Adipocyte (in vitro differentiated cells): ENCODE measurements at regions not wholly inside any gene's neighbourhood (a gene's known extent, or its start where the extent isn't known, plus 50 kb on each side); places are given as distances from the start of the nearest gene placed in this dataset.

Experiments used
- DNase-seq: peaks from one replicate; pipeline ENCODE4 v3.0.0-alpha.2; 2015; ENCODE audit warnings: low read depth
- H3K27me3 ChIP-seq: replicated peaks from 2 replicates; pipeline ENCODE4 v1.7.0; 2013; ENCODE audit warnings: mild to moderate bottlenecking, low read length, moderate library complexity; ENCODE audit not compliant: control insufficient read depth, insufficient read depth
- H3K36me3 ChIP-seq: 2 replicates; pipeline ENCODE4 v1.7.0; 2013; ENCODE audit warnings: low read length, mild to moderate bottlenecking, moderate library complexity; ENCODE audit not compliant: control insufficient read depth, insufficient read depth, severe bottlenecking
- H3K4me1 ChIP-seq: 2 replicates; pipeline ENCODE4 v1.7.0; 2013; ENCODE audit warnings: mild to moderate bottlenecking, low read length, moderate library complexity; ENCODE audit not compliant: control insufficient read depth, insufficient read depth
- H3K4me3 ChIP-seq: 2 replicates; pipeline ENCODE4 v1.7.0; 2013; ENCODE audit warnings: mild to moderate bottlenecking, low read length, moderate library complexity
- H3K9ac ChIP-seq: 2 replicates; pipeline ENCODE4 v1.7.0; 2013; ENCODE audit warnings: mild to moderate bottlenecking, low read length, moderate library complexity
- H3K9me3 ChIP-seq: 2 replicates; pipeline ENCODE4 v1.7.0; 2013; ENCODE audit warnings: mild to moderate bottlenecking, low read length, moderate library complexity; ENCODE audit not compliant: control insufficient read depth

GRCh38 chr20:5492937-5493336 lies 117.9 kb downstream of the GPCPD1 start:
- H3K27me3 ChIP-seq = peaks cover 14% of the 10 kb centered on the region
- no peaks in the 10 kb centered on the region for H3K9me3 ChIP-seq
- no peak overlapping the region for H3K9ac ChIP-seq
- DNase-seq = no peak
- no peaks in the 10 kb centered on the region for H3K4me1 ChIP-seq
- H3K36me3 ChIP-seq = no peaks in the 10 kb centered on the region
- H3K4me3 ChIP-seq = no peak overlapping the region

GRCh38 chr20:5491455-5491854 lies 119.4 kb downstream of the GPCPD1 start:
- Histone ChIP-seq H3K4me1 (no peaks in the 10 kb centered on the region), H3K4me3 (no peak overlapping the region), H3K9ac (no peak overlapping the region), H3K27me3 (peaks cover 25% of the 10 kb centered on the region), H3K9me3 (no peaks in the 10 kb centered on the region), H3K36me3 (no peaks in the 10 kb centered on the region)
- DNase-seq = no peak

DNA sequence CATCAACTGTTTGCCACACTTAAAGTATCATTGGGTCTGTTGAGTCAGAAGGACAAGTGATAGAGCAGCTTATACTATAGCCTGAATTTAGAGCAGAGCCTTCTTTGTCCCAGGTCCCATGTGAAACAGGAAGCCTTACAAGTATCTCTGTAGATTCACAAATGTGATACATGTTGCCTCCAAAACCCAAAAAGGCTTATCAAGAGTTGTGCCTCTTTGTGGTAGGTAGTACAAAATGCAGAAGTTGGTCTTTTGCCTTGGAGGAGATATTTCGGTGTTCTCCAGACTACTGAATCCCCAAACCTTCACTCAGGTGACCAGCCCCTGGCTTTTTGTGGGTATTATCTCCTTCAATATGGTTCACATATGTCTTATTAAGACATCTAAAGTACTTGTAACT lies 121.2 kb downstream of the GPCPD1 start:
- Histone ChIP-seq H3K27me3 (peaks cover 33% of the 10 kb centered on the region), H3K4me3 (no peak overlapping the region), H3K9ac (no peak overlapping the region), H3K4me1 (no peaks in the 10 kb centered on the region), H3K9me3 (no peaks in the 10 kb centered on the region), H3K36me3 (no peaks in the 10 kb centered on the region)
- no peak for DNase-seq

GRCh38 chr20:5488823-5489222 lies 122.0 kb downstream of the GPCPD1 start:
- Histone ChIP-seq H3K4me3 (no peak overlapping the region), H3K9ac (no peak overlapping the region), H3K9me3 (no peaks in the 10 kb centered on the region), H3K4me1 (no peaks in the 10 kb centered on the region), H3K36me3 (no peaks in the 10 kb centered on the region), H3K27me3 (peaks cover 33% of the 10 kb centered on the region)
- DNase-seq = no peak

GRCh38 chr20:5486377-5487054 lies 124.3 kb downstream of the GPCPD1 start:
- no peak overlapping the region for H3K4me3 ChIP-seq
- H3K36me3 ChIP-seq = no peaks in the 10 kb centered on the region
- no peaks in the 10 kb centered on the region for H3K9me3 ChIP-seq
- no peak overlapping the region for H3K9ac ChIP-seq
- H3K4me1 ChIP-seq = no peaks in the 10 kb centered on the region
- no peak for DNase-seq
- H3K27me3 ChIP-seq = peaks cover 33% of the 10 kb centered on the region

DNA sequence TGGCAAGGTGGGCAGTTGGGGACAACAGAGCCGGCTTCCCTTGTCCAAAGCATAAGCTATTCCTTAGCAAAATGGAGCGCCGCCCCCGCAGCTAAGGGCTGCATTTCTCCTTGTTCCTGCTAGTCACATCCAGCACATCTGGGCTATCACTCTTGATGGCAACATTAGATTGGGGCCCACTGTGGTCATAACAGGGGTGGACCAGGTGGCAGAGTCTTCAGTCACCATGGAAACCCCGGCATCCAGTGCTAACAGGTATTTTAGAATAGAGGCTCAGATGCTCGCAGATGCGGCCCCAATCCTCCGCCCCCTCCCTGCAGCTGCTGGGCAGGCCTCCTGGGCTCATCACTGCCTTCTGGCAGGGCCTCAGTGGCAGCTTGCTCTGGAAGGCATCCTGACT lies 125.9 kb downstream of the GPCPD1 start:
- H3K9ac ChIP-seq = no peak overlapping the region
- DNase-seq = no peak
- peaks cover 33% of the 10 kb centered on the region for H3K27me3 ChIP-seq

GRCh38 chr20:5484346-5484745 lies 126.5 kb downstream of the GPCPD1 start:
- Histone ChIP-seq H3K9me3 (no peaks in the 10 kb centered on the region), H3K27me3 (peaks cover 31% of the 10 kb centered on the region), H3K4me3 (no peak overlapping the region), H3K9ac (no peak overlapping the region), H3K36me3 (no peaks in the 10 kb centered on the region), H3K4me1 (no peaks in the 10 kb centered on the region)
- DNase-seq = no peak

More for the DNA sequence above, 125.9 kb downstream of the GPCPD1 start:
- Histone ChIP-seq H3K9me3 (no peaks in the 10 kb centered on the region), H3K36me3 (no peaks in the 10 kb centered on the region), H3K4me3 (no peak overlapping the region), H3K4me1 (no peaks in the 10 kb centered on the region)

DNA sequence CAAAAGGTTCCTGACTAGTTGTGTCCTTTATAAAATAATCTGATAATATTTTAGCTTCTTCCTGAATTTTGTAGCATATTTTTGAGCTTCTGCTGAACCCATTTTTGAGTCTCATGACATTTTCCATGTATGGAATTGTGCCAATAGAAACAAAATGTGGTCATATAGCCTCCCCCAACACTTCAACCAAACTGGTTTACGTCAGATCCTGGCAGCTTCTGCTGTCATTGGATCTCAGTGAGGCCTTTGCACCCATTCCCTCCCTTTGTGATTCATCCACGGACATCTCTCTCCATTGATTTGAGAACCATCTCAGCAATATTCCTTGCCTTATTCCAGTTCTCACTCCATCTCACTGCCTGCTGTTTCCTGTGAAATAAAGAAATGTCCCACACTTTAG lies 128.0 kb downstream of the GPCPD1 start:
- no peak overlapping the region for H3K4me3 ChIP-seq
- no peak for DNase-seq
- peaks cover 18% of the 10 kb centered on the region for H3K27me3 ChIP-seq

GRCh38 chr20:5481872-5482271 lies 128.9 kb downstream of the GPCPD1 start:
- DNase-seq = no peak
- Histone ChIP-seq H3K27me3 (peaks cover 15% of the 10 kb centered on the region), H3K36me3 (no peaks in the 10 kb centered on the region)

More for the DNA sequence above, 128.0 kb downstream of the GPCPD1 start:
- Histone ChIP-seq H3K36me3 (no peaks in the 10 kb centered on the region), H3K9ac (no peak overlapping the region), H3K4me1 (no peaks in the 10 kb centered on the region), H3K9me3 (no peaks in the 10 kb centered on the region)

GRCh38 chr20:5480824-5481600 lies 129.8 kb downstream of the GPCPD1 start:
- Histone ChIP-seq H3K36me3 (no peaks in the 10 kb centered on the region), H3K27me3 (peaks cover 9% of the 10 kb centered on the region), H3K9ac (no peak overlapping the region), H3K4me3 (no peak overlapping the region), H3K9me3 (no peaks in the 10 kb centered on the region), H3K4me1 (no peaks in the 10 kb centered on the region)
- no peak for DNase-seq

More at GRCh38 chr20:5481872-5482271, 128.9 kb downstream of the GPCPD1 start:
- H3K9me3 ChIP-seq = no peaks in the 10 kb centered on the region
- no peak overlapping the region for H3K9ac ChIP-seq
- H3K4me3 ChIP-seq = no peak overlapping the region
- H3K4me1 ChIP-seq = no peaks in the 10 kb centered on the region

- DNase-seq = no peak
- Histone ChIP-seq H3K4me1 (no peaks in the 10 kb centered on the region), H3K9me3 (no peaks in the 10 kb centered on the region), H3K9ac (no peak overlapping the region), H3K27me3 (peaks cover 7% of the 10 kb centered on the region), H3K4me3 (no peak overlapping the region), H3K36me3 (no peaks in the 10 kb centered on the region)
Measured at GRCh38 chr20:5474646-5475550, 135.9 kb downstream of the GPCPD1 start.
